Type B pancreatic cell (in vitro differentiated cells): ENCODE measurements at regions not wholly inside any gene's neighbourhood (a gene's known extent, or its start where the extent isn't known, plus 50 kb on each side); places are given as distances from the start of the nearest gene placed in this dataset.
A peak's percentile ranks its signal among the peaks of the same experiment; 100 is the strongest.
"Not testable (repeated sequence)": the region's sequence is repeated elsewhere in the genome, so short reads cannot be mapped to it uniquely, and the experiment has no call there.

Experiments
- DNase-seq: peaks from one replicate; pipeline ENCODE4 v3.0.0; 2021; ENCODE audit warnings: mixed read lengths; ENCODE audit not compliant: unreplicated experiment; ENCODE audit errors: extremely low spot score
- H3K27ac Mint-ChIP-seq: 2 replicates; pipeline ENCODE4 v1.8.0; 2021; ENCODE audit warnings: mild to moderate bottlenecking, mixed read lengths
- H3K27me3 Mint-ChIP-seq: 2 replicates; pipeline ENCODE4 v1.8.0; 2021; ENCODE audit warnings: mixed read lengths
- H3K36me3 Mint-ChIP-seq: 2 replicates; pipeline ENCODE4 v1.8.0; 2021; ENCODE audit warnings: mixed read lengths
- H3K4me1 Mint-ChIP-seq: one replicate; pipeline ENCODE4 v1.8.0; 2021; ENCODE audit warnings: mixed read lengths; ENCODE audit not compliant: unreplicated experiment
- H3K4me3 Mint-ChIP-seq: 2 replicates; pipeline ENCODE4 v1.8.0; 2021; ENCODE audit warnings: mild to moderate bottlenecking, mixed read lengths
- H3K9me3 Mint-ChIP-seq: 2 replicates; pipeline ENCODE4 v1.8.0; 2021; ENCODE audit warnings: mixed read lengths
- TF ChIP-seq, protein P1 (sequence below): fragments of 200-600 bp; sonication (generic); conservative IDR thresholded peaks from 2 replicates; pipeline ENCODE4 v1.5.0; 2021; ENCODE audit warnings: antibody characterized with exemption, mild to moderate bottlenecking

DNA sequence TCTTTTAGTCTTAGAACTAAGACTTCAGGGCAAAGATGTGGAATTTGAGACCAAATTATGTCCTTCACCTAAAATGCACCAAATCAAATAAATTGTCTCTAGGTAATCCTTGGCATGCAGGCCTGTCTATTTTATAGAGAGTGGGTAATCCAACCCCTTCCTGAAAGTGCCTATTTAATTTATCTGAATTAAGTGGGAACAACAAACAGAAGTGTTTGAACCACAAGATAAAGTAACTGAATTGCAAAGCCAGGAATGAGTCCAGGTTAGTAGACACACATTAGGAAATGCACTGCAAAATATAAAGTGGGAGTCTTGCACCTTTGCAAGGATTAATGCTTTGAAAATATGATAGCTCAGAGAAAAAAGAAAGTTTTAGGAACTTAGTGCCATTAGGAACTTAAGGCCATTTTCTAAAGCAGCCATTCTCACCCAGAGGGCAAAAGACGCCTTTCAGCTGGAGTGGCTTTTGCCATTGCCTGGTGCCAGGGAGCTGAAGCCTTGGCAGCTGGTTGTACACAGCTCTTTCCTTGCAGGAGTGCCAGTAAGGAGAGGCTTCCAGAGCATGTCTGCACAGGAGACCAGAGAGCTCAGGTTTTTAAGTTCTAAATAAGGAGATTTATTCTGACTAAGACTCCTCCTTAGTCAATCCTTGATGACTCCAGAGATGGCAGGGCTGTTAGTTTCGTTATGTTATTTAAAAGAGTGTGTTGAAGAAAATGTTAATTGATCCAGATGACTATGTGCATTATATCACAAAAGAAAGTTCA is 151.7 kb upstream of the ELL2 start:
- H3K36me3 Mint-ChIP-seq: no peaks in the 10 kb centered on the region
- TF ChIP-seq, protein P1, sequence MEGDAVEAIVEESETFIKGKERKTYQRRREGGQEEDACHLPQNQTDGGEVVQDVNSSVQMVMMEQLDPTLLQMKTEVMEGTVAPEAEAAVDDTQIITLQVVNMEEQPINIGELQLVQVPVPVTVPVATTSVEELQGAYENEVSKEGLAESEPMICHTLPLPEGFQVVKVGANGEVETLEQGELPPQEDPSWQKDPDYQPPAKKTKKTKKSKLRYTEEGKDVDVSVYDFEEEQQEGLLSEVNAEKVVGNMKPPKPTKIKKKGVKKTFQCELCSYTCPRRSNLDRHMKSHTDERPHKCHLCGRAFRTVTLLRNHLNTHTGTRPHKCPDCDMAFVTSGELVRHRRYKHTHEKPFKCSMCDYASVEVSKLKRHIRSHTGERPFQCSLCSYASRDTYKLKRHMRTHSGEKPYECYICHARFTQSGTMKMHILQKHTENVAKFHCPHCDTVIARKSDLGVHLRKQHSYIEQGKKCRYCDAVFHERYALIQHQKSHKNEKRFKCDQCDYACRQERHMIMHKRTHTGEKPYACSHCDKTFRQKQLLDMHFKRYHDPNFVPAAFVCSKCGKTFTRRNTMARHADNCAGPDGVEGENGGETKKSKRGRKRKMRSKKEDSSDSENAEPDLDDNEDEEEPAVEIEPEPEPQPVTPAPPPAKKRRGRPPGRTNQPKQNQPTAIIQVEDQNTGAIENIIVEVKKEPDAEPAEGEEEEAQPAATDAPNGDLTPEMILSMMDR: no peak
- no peaks in the 10 kb centered on the region for H3K4me1 Mint-ChIP-seq
- no peak overlapping the region for H3K4me3 Mint-ChIP-seq
- H3K27ac Mint-ChIP-seq: no peak overlapping the region
- no peak for DNase-seq
- H3K9me3 Mint-ChIP-seq: no peaks in the 10 kb centered on the region
- no peaks in the 10 kb centered on the region for H3K27me3 Mint-ChIP-seq

DNA sequence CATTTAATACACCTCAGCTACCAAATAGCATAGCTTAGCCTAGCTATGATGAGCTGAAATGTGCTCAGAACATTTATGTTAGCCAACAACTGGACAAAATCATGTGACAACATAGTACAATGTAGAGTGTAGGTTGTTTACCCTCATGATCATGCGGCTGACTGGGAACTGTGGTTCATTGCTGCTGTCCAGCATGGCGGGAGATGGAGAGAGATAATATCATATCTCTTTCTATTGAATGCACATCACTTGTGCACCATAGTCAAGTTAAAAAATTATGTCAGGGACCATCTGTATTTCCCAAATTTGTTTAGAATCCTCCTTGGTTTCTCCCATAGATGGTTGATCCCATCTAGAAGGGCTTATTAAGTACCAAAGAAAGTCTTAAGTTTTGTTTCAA is 151.1 kb upstream of the ELL2 start:
- H3K27me3 Mint-ChIP-seq: no peaks in the 10 kb centered on the region
- no peak for DNase-seq
- no peak overlapping the region for H3K4me3 Mint-ChIP-seq
- TF ChIP-seq, protein P1: no peak
- H3K9me3 Mint-ChIP-seq: no peaks in the 10 kb centered on the region
- no peaks in the 10 kb centered on the region for H3K4me1 Mint-ChIP-seq
- H3K27ac Mint-ChIP-seq: no peak overlapping the region
- no peaks in the 10 kb centered on the region for H3K36me3 Mint-ChIP-seq

DNA sequence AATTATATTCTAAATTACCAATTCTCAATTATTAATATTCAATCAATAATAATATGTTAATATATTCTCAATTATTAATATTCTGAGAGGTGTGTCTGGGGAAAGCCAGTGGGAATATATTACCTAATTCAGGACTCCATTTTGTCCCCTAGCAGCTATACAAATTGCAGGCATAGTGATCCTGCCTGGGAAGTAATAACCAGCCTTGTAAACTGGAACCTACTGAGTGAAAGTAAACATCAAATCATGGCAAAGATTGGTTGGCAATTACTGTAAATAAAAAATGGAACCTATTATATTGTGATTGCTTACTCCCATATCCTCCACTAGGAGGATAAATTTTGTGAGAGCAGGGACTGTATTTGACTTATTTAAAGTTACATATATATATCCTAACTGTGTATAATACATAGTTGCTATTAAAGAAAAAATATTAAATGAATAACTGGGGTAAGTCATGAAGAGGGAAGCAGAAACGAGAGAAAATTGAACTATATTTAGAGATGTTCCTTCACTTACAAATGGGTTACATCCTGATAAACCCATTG is 150.5 kb upstream of the ELL2 start:
- Mint-ChIP-seq H3K27me3 (no peaks in the 10 kb centered on the region), H3K9me3 (no peaks in the 10 kb centered on the region), H3K36me3 (no peaks in the 10 kb centered on the region), H3K4me1 (no peaks in the 10 kb centered on the region), H3K27ac (no peak overlapping the region), H3K4me3 (no peak overlapping the region)
- no peak for DNase-seq
- TF ChIP-seq, protein P1: no peak

GRCh38 chr5:96111080-96111756 is 149.6 kb upstream of the ELL2 start:
- Mint-ChIP-seq H3K27ac (no peak overlapping the region), H3K9me3 (no peaks in the 10 kb centered on the region), H3K36me3 (no peaks in the 10 kb centered on the region), H3K27me3 (no peaks in the 10 kb centered on the region), H3K4me3 (no peak overlapping the region), H3K4me1 (no peaks in the 10 kb centered on the region)
- no peak for DNase-seq
- TF ChIP-seq, protein P1: no peak

GRCh38 chr5:96110300-96110699 is 148.6 kb upstream of the ELL2 start:
- no peaks in the 10 kb centered on the region for H3K36me3 Mint-ChIP-seq
- no peaks in the 10 kb centered on the region for H3K9me3 Mint-ChIP-seq
- TF ChIP-seq, protein P1: no peak
- no peak for DNase-seq
- H3K27me3 Mint-ChIP-seq: no peaks in the 10 kb centered on the region
- H3K4me1 Mint-ChIP-seq: no peaks in the 10 kb centered on the region
- no peak overlapping the region for H3K4me3 Mint-ChIP-seq
- H3K27ac Mint-ChIP-seq: peak overlapping the region; percentile 10

DNA sequence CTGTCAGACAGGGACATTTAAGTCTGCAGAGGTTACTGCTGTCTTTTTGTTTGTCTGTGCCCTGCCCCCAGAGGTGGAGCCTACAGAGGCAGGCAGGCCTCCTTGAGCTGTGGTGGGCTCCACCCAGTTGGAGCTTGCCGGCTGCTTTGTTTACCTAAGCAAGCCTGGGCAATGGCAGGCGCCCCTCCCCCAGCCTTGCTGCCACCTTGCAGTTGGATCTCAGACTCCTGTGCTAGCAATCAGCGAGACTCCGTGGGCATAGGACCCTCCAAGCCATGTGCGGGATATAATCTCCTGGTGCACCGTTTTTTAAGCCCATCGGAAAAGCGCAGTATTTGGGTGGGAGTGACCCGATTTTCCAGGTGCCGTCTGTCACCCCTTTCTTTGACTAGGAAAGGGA is 147.0 kb upstream of the ELL2 start:
- H3K27me3 Mint-ChIP-seq, H3K36me3 Mint-ChIP-seq, H3K4me3 Mint-ChIP-seq, H3K4me1 Mint-ChIP-seq, H3K27ac Mint-ChIP-seq, DNase-seq, H3K9me3 Mint-ChIP-seq: not testable (repeated sequence)

- H3K9me3 Mint-ChIP-seq, H3K36me3 Mint-ChIP-seq, DNase-seq, H3K27me3 Mint-ChIP-seq, H3K27ac Mint-ChIP-seq, H3K4me1 Mint-ChIP-seq, H3K4me3 Mint-ChIP-seq: not testable (repeated sequence)
Measured at GRCh38 chr5:96103829-96104228, 142.2 kb upstream of the ELL2 start.
